Stimulated activated CD4-positive, alpha-beta T cell treated with anti-CD3 and anti-CD28 coated beads, Interleukin-2, amount 100 ng/mL, for 4 hours (primary cell): ENCODE measurements at regions not wholly inside any gene's neighbourhood (a gene's known extent, or its start where the extent isn't known, plus 50 kb on each side); places are given as distances from the start of the nearest gene placed in this dataset.
A peak's percentile ranks its signal among the peaks of the same experiment; 100 is the strongest.
"Not testable (repeated sequence)": the region's sequence is repeated elsewhere in the genome, so short reads cannot be mapped to it uniquely, and the experiment has no call there.

Experiments
- DNase-seq: peaks from one replicate; pipeline ENCODE4 v3.0.0-alpha.2; 2020; ENCODE audit warnings: low read depth

DNA sequence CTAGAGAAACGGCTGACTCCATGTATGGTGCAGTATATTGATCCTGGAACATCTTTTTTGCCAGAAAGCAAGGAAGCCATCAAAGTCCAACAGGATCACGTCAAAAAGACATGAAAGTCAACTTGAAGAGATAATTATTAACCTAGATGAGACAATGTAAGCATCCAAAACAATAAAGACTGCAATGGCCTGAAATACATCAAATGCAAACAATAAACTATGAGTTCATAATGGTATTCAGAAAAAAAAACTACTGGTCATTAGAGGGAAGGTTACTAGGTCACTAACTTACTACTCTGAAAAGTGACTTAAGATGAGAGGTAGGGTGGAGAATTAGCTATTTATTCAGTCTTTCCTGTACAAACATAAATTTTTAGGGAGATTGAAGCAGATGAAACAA is 75.3 kb upstream of the OR4F16 start:
- not testable (repeated sequence) for DNase-seq

DNA sequence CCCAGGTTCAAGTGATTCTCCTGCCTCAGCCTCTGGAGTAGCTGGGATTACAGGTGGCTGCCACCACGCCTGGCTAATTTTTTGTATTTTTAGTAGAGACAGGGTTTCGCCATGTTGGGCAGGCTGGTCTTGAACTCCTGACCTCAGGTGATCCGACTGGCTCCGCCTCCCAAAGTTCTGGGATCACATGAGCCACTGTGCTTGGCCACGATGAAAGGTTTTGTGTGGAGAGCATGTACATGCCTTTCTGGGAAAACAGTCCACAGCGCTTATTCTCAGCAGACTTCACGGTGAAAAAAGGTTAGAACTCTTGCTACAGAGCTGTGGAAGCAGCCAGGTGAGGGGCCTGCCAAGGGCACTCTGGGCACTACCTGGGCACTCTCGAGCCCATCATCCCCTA is 85.0 kb upstream of the OR4F16 start:
- not testable (repeated sequence) for DNase-seq

DNA sequence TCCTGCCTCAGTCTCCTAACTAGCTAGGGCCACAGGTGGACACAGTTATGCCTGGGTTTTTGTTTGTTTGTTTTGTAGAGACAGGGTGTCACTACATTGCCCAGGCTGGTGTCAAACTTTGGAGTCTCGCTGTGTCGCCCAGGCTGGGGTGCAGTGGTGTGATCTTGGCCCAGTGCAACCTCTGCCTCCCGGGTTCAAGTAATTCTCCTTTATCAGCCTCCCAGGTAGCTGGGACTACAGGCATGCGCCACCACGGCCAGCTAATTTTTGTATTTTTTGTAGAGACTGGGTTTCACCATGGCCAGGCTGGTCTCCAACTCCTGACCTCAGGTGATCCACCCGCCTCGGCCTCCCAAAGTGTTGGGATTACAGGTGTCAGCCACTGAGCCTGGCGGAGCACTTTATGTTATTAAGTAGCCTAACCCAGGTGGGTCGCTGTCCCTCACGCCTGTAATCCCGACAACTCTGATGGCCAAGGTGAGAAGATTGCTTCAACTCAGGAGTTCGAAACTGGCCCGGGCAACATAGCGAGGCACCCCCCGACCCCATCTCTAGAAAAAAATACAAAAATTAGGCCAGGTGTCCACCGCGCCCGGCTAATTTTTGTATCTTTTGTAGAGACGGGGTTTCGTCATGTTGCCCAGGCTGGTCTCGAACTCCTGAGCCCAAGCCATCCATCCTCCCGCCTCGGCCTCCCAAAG is 91.2 kb upstream of the OR4F16 start:
- DNase-seq, result not testable (repeated sequence)

- DNase-seq, result peak; percentile 98
Measured at GRCh38 chr1:778451-779278, 92.2 kb upstream of the OR4F16 start.

- not testable (repeated sequence) for DNase-seq
Measured at GRCh38 chr1:779621-780020, 93.2 kb upstream of the OR4F16 start.

- DNase-seq, result no peak
Measured at GRCh38 chr1:788835-789234, 102.4 kb upstream of the OR4F16 start.

GRCh38 chr1:789606-790005 is 103.2 kb upstream of the OR4F16 start:
- DNase-seq, result not testable (repeated sequence)

GRCh38 chr1:790388-790930 is 104.0 kb upstream of the OR4F16 start:
- not testable (repeated sequence) for DNase-seq

DNA sequence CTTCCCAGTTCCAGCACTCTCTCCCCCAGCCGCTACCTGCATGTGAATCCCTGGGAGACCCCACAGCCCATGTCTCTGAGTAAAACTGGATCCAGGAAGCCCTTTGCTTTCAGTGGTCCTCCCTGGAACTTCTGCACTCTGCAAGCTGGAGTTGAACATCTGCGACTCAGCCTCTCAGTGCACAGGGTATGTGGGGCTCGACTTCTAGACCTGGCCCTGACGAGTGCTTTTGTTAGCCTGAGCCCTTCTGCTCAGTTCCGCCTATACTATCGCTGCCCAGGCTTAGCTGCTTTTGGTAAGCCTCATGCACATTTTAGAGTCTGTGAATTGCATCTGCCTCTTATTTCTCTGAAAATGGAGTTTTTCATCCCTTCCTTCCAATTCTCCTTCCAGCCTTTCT is 107.9 kb upstream of the OR4F16 start:
- DNase-seq, result not testable (repeated sequence)

GRCh38 chr1:794918-795584 is 108.6 kb upstream of the OR4F16 start:
- not testable (repeated sequence) for DNase-seq

DNA sequence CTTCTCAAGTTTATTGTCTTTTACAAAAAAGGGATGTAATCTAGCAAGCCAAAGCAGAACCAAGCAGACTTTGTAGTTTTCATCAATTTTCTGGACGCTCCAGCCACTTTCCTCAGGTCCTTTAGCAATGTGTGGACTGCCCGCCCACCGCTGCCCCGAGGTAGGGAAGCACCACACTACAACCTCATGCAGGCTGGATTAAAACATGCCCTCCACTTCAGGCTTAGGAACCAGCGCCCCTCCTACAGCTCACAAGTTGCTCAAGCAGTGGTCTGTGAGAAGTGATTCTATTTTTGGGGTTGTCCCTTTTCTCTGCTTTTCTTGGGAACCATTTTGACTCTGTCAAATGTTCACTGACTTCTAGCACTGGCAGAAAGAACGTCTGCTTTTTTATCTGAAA is 111.2 kb upstream of the OR4F16 start:
- not testable (repeated sequence) for DNase-seq

GRCh38 chr1:800397-800796 is 113.9 kb upstream of the OR4F16 start:
- DNase-seq, result not testable (repeated sequence)

DNA sequence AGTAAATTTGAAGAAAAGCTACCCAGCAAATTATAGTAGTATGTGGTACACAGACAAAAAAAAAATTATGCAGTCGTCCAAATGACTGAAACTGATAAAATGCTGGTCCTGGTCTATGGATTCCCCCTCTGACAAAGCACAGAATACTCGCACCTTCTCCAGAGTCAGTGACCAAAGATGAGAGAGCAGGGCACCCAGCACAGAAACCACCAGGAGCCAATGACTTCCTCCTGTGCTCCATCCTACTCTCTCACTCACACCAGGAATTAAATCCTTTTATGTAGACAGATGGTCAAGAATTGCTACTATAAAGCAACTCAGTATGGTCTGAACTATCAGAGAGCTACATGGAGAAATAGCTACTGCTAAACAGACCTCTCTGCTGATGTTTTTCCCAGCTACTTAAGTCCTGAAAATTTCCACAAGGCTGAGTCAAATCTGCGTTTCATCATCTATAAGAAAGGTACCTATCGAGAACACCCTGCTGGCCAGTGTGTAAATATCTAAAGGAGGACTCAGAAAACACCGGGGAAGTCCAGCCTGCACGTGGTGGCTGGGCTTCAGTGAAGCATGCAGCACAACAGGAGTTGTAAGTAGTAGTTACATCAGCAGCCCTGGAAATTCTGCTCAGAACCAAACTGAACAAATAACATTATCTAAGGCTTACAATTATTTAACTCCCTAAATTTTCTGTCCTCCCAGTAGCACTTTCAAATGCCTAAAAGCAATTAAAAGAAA is 118.1 kb upstream of the OR4F16 start:
- DNase-seq, result not testable (repeated sequence)

GRCh38 chr1:805310-805709 is 118.4 kb upstream of the SAMD11 start:
- DNase-seq, result not testable (repeated sequence)

DNA sequence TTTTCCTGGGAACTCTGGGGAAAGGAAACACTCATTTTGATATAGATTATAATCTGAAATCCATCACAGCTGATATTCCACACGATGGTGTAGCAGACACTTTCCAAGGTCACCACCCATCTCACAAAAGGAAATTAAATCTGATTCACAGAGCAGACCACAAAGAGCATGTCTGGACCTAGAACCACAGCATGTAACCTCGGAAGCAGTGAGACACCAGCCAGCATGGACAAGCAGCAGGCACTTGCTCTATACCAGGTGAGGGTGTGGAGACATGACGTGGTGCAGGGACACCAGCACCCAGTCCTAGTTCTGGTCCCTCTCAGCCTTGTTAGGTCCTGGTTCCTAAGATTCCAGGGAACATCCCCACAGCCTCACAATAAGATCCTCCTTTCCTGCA is 116.7 kb upstream of the SAMD11 start:
- not testable (repeated sequence) for DNase-seq

DNA sequence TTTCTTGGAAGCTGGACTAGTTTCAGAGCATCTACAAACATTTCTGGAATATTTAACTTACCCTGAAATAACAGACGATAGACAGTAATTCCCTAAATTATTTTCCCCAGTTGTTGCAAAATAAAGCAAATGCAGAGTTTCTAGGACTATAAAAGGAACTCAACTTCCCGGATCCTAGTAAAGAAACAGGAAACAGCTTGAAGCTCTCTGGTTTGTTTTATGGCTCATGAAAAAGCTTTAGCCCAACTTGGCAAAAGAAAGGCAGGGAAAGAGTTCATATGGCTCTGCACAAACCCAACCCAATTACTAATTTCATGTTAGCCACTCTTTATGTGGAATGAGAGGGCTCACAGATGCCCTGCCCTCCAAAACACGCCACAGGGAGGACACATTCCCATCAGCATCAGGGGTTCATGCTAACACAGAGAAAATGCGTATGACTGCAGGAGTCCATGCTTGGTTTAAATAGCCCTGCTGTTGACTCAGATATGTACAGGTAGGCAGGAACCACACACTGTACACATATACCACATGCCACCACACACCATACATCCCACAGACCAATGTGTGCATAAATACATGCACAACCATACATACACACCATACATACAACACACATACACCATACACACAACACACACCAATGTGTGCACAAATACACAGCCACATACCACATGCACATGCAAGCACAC is 115.9 kb upstream of the SAMD11 start:
- not testable (repeated sequence) for DNase-seq

GRCh38 chr1:810949-811348 is 112.8 kb upstream of the SAMD11 start:
- not testable (repeated sequence) for DNase-seq

GRCh38 chr1:812535-813127 is 111.1 kb upstream of the SAMD11 start:
- DNase-seq, result not testable (repeated sequence)

DNA sequence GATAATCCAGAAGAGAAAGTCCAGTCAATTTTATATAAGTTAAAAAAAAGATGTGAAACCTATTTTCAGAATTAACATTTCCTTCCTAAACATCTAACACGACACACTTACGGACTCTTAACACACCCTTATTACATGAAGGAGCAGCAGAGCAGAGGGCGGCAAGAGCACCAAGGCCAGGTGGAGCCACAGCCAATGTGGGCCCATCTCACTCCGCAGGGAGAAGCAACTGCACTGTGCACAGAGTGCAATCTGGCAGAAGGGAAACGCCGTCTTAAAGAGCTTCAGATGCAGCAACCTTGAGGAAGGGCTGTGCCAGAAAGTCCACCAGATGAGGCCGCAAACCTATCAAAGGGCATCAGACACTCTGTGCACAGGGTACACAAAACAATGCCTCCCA is 109.2 kb upstream of the SAMD11 start:
- DNase-seq, result not testable (repeated sequence)

- DNase-seq, result not testable (repeated sequence)
Measured at GRCh38 chr1:815147-815922, 108.4 kb upstream of the SAMD11 start.
